H1 (cell line): ENCODE measurements at regions not wholly inside any gene's neighbourhood (a gene's known extent, or its start where the extent isn't known, plus 50 kb on each side); places are given as distances from the start of the nearest gene placed in this dataset.

ENCODE experiments used
- RXRA ChIP-seq: IDR thresholded peaks from 2 replicates; pipeline ENCODE4 v1.6.1; 2011; ENCODE audit warnings: low read depth, mild to moderate bottlenecking, low read length, moderate library complexity; ENCODE audit not compliant: insufficient read depth
- TF ChIP-seq, protein P1 (sequence below), 3 experiments: IDR thresholded peaks; 1 replicate in 2 of 3; 2 replicates in 1 of 3; pipeline versions ENCODE4 v1.5.1 to v1.6.1; 2011; ENCODE audit warnings: low read length in 3 of 3, mild to moderate bottlenecking in 3 of 3, inconsistent platforms in 2 of 3, low read depth in 1 of 3, moderate library complexity in 1 of 3; ENCODE audit not compliant: insufficient read depth in 1 of 3; ENCODE audit errors: control extremely low read depth in 1 of 3

DNA sequence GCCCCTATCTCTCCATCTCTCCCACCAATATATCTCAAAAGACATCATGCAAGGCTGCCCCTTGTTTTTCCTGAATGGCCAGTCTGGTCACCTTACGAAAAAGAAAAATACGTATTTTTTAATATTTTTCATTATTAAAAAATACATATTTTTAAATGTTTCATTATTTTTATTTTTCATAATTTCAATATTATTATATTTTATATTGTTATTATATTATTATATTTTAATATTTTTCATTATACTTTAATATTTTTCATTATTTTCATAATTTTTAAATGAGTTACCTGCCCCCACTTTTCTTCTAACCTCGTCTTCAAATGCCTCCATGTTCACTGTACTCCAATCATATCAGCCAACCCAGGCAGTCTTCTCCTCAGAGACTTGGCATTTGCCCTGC lies 116.0 kb upstream of the ERCC4 start:
- TF ChIP-seq RXRA: no peak
- TF ChIP-seq, protein P1, sequence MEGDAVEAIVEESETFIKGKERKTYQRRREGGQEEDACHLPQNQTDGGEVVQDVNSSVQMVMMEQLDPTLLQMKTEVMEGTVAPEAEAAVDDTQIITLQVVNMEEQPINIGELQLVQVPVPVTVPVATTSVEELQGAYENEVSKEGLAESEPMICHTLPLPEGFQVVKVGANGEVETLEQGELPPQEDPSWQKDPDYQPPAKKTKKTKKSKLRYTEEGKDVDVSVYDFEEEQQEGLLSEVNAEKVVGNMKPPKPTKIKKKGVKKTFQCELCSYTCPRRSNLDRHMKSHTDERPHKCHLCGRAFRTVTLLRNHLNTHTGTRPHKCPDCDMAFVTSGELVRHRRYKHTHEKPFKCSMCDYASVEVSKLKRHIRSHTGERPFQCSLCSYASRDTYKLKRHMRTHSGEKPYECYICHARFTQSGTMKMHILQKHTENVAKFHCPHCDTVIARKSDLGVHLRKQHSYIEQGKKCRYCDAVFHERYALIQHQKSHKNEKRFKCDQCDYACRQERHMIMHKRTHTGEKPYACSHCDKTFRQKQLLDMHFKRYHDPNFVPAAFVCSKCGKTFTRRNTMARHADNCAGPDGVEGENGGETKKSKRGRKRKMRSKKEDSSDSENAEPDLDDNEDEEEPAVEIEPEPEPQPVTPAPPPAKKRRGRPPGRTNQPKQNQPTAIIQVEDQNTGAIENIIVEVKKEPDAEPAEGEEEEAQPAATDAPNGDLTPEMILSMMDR (IDR thresholded peaks at IDR 0.05; ENCODE audit: control extremely low read depth in 1 of 3, insufficient read depth in 1 of 3, low read depth in 1 of 3, low read length in 3 of 3): no peak
